ENCODE measurements at regions not wholly inside any gene's neighbourhood (a gene's known extent, or its start where the extent isn't known, plus 50 kb on each side); places are given as distances from the start of the nearest gene placed in this dataset.

- no peak for DNase-seq (ENCODE audit: extremely low spot score)
- 95% methylated on average over 1 of the region's 1 CpG for WGBS
- Histone ChIP-seq H3K4me3 (no peak overlapping the region), H3K27ac (replicated peaks in 1 of 4) (no peak overlapping the region), H3K27me3 (no peaks in the 10 kb centered on the region), H3K36me3 (no peaks in the 10 kb centered on the region), H3K9me3 (peaks cover 0 to 8% (median 0%) of the 10 kb centered on the region in 4 donors), H3K4me1 (no peaks in the 10 kb centered on the region)
- no peak for TF ChIP-seq POLR2AphosphoS5 (IDR thresholded peaks at IDR 0.05)
- TF ChIP-seq, protein P1, sequence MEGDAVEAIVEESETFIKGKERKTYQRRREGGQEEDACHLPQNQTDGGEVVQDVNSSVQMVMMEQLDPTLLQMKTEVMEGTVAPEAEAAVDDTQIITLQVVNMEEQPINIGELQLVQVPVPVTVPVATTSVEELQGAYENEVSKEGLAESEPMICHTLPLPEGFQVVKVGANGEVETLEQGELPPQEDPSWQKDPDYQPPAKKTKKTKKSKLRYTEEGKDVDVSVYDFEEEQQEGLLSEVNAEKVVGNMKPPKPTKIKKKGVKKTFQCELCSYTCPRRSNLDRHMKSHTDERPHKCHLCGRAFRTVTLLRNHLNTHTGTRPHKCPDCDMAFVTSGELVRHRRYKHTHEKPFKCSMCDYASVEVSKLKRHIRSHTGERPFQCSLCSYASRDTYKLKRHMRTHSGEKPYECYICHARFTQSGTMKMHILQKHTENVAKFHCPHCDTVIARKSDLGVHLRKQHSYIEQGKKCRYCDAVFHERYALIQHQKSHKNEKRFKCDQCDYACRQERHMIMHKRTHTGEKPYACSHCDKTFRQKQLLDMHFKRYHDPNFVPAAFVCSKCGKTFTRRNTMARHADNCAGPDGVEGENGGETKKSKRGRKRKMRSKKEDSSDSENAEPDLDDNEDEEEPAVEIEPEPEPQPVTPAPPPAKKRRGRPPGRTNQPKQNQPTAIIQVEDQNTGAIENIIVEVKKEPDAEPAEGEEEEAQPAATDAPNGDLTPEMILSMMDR (IDR thresholded peaks at IDR 0.05): no peak
- no peak for TF ChIP-seq POLR2A (IDR thresholded peaks at IDR 0.05; ENCODE audit: low read depth)
- TF ChIP-seq EP300 (IDR thresholded peaks at IDR 0.05): no peak
- intact Hi-C loops (cut with DNase I): no loop called here
These were observed 104.8 kb upstream of the TMEM229A start for GRCh38 chr7:124137664-124138063.

GRCh38 chr7:124124201-124124600 lies 91.3 kb upstream of the TMEM229A start:
- DNase-seq (ENCODE audit: extremely low spot score): no peak
- TF ChIP-seq, protein P1 (IDR thresholded peaks at IDR 0.05): no peak
- TF ChIP-seq EP300 (IDR thresholded peaks at IDR 0.05) (no peak), POLR2AphosphoS5 (IDR thresholded peaks at IDR 0.05) (no peak), POLR2A (IDR thresholded peaks at IDR 0.05; ENCODE audit: low read depth) (no peak)
- intact Hi-C loops (cut with DNase I): no loop called here
- no peaks in the 10 kb centered on the region for H3K27me3 ChIP-seq
- 70% methylated on average over 1 of the region's 1 CpG for WGBS
- no peak overlapping the region for H3K27ac ChIP-seq (replicated peaks in 1 of 4)
- no peaks in the 10 kb centered on the region for H3K4me1 ChIP-seq
- no peaks in the 10 kb centered on the region for H3K36me3 ChIP-seq
- H3K9me3 ChIP-seq: no peaks in the 10 kb centered on the region
- H3K4me3 ChIP-seq: no peak overlapping the region

DNA sequence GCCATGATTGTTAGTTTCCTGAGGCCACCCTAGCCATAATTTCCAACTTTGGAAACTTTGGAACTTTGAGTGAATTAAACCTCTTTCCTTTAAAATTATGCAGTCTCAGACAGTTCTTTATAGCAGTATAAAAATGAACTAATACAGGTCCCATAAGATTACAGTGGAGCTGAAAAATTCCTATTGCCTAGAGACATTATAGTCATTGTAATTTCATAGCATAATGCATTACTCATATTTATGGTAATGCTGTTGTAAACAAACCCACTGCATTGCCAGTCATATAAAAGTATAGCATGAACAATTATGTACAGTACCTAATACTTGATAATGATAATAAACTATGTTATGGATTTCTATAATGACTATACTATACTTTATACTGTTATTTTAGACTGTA lies 88.0 kb upstream of the TMEM229A start:
- no peaks in the 10 kb centered on the region for H3K4me1 ChIP-seq
- TF ChIP-seq POLR2A (IDR thresholded peaks at IDR 0.05; ENCODE audit: low read depth): no peak
- TF ChIP-seq POLR2AphosphoS5 (IDR thresholded peaks at IDR 0.05): no peak
- TF ChIP-seq, protein P1 (IDR thresholded peaks at IDR 0.05): no peak
- TF ChIP-seq EP300 (IDR thresholded peaks at IDR 0.05): no peak
- no peak overlapping the region for H3K4me3 ChIP-seq
- DNase-seq (ENCODE audit: extremely low spot score): no peak
- intact Hi-C loops (cut with DNase I): no loop called here
- peaks cover 0 to 4% (median 0%) of the 10 kb centered on the region in 4 donors for H3K9me3 ChIP-seq
- H3K27ac ChIP-seq (replicated peaks in 1 of 4): no peak overlapping the region
- H3K27me3 ChIP-seq: no peaks in the 10 kb centered on the region
- H3K36me3 ChIP-seq: no peaks in the 10 kb centered on the region

DNA sequence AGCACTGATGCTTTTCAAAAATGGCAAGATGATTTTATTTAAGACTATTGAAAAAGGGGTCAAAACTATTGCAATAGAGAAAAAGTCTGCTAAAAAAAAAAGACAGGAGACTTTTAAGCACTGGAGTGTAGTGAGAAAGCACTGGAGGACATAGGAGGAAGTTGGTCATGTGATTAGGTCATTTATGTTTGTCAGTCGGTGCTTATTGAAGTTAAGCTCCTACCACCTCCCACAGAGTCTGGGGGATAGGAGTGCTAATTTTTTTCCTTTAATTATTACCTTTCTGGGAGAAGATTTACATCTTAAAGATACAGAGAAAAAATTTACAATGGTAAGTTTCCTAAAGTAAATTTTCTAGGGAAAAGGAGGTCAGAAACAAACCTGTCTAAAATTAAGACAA lies 80.2 kb upstream of the TMEM229A start:
- no peaks in the 10 kb centered on the region for H3K4me1 ChIP-seq
- peaks cover 0 to 4% (median 0%) of the 10 kb centered on the region in 4 donors for H3K9me3 ChIP-seq
- 32% methylated on average over 1 of the region's 1 CpG for WGBS
- no peak for TF ChIP-seq EP300 (IDR thresholded peaks at IDR 0.05)
- TF ChIP-seq, protein P1 (IDR thresholded peaks at IDR 0.05): no peak
- no peak for TF ChIP-seq POLR2AphosphoS5 (IDR thresholded peaks at IDR 0.05)
- no peak for TF ChIP-seq POLR2A (IDR thresholded peaks at IDR 0.05; ENCODE audit: low read depth)
- intact Hi-C loops (cut with DNase I): no loop called here
- no peak overlapping the region for H3K27ac ChIP-seq (replicated peaks in 1 of 4)
- no peak overlapping the region for H3K4me3 ChIP-seq
- H3K27me3 ChIP-seq: no peaks in the 10 kb centered on the region
- DNase-seq (ENCODE audit: extremely low spot score): no peak
- H3K36me3 ChIP-seq: no peaks in the 10 kb centered on the region

DNA sequence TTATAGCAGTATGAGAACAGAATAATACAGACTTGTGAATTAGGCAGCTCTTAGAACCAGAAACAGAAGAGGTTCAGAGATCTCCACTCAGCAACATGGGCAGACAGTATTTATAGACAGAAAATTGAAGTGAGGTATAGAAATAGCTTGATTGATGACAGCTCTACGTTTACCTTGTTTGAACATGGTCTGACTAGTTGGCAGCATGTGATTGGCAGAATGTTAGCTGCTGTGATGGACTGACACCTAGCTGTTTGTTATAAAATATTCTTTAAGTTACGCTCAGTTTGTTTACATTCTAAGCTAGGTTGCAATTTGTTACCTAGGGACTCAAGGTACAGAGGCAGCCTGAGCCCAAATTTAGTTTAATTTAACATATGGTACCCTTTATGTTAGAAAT lies 73.7 kb upstream of the TMEM229A start:
- WGBS: 54% methylated on average over 2 of the region's 2 CpGs
- H3K4me1 ChIP-seq: no peaks in the 10 kb centered on the region
- no peaks in the 10 kb centered on the region for H3K27me3 ChIP-seq
- intact Hi-C loops (cut with DNase I): no loop called here
- H3K27ac ChIP-seq (replicated peaks in 1 of 4): no peak overlapping the region
- no peak for DNase-seq (ENCODE audit: extremely low spot score)
- peaks cover 0 to 5% (median 0%) of the 10 kb centered on the region in 4 donors for H3K9me3 ChIP-seq
- TF ChIP-seq POLR2AphosphoS5 (IDR thresholded peaks at IDR 0.05) (no peak), EP300 (IDR thresholded peaks at IDR 0.05) (no peak), POLR2A (IDR thresholded peaks at IDR 0.05; ENCODE audit: low read depth) (no peak)
- TF ChIP-seq, protein P1 (IDR thresholded peaks at IDR 0.05): no peak
- H3K36me3 ChIP-seq: no peaks in the 10 kb centered on the region
- H3K4me3 ChIP-seq: no peak overlapping the region
